ENCODE measurements at regions not wholly inside any gene's neighbourhood (a gene's known extent, or its start where the extent isn't known, plus 50 kb on each side); places are given as distances from the start of the nearest gene placed in this dataset.

GRCh38 chr7:53657586-53657985 lies 622.2 kb downstream of the POM121L12 start:
- TF ChIP-seq, protein P1, sequence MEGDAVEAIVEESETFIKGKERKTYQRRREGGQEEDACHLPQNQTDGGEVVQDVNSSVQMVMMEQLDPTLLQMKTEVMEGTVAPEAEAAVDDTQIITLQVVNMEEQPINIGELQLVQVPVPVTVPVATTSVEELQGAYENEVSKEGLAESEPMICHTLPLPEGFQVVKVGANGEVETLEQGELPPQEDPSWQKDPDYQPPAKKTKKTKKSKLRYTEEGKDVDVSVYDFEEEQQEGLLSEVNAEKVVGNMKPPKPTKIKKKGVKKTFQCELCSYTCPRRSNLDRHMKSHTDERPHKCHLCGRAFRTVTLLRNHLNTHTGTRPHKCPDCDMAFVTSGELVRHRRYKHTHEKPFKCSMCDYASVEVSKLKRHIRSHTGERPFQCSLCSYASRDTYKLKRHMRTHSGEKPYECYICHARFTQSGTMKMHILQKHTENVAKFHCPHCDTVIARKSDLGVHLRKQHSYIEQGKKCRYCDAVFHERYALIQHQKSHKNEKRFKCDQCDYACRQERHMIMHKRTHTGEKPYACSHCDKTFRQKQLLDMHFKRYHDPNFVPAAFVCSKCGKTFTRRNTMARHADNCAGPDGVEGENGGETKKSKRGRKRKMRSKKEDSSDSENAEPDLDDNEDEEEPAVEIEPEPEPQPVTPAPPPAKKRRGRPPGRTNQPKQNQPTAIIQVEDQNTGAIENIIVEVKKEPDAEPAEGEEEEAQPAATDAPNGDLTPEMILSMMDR (IDR thresholded peaks at IDR 0.05; ENCODE audit: low read length) = no peak
- no peak for TF ChIP-seq EZH2 (optimal IDR thresholded peaks at IDR 0.05; ENCODE audit: low read depth, low read length)

All from MM.1S (cell line).